Activated CD8-positive, alpha-beta T cell treated with anti-CD3 and anti-CD28 coated beads for 36 hours (primary cell): ENCODE measurements at regions not wholly inside any gene's neighbourhood (a gene's known extent, or its start where the extent isn't known, plus 50 kb on each side); places are given as distances from the start of the nearest gene placed in this dataset.

ENCODE experiments used
- ATAC-seq: fragments of 200-7000 bp; cut with Tn5 transposase; one replicate; pipeline ENCODE4 v1.10.0; 2021; ENCODE audit warnings: mild to moderate bottlenecking, moderate library complexity
- CTCF ChIA-PET: fragments of 350-600 bp; sonication (Branson Sonifier 250); formaldehyde crosslinking; loops from one replicate; lab custom pipeline; 2021; ENCODE audit warnings: antibody characterized with exemption; lab: Charles Lee
- POLR2A ChIA-PET: fragments of 350-600 bp; sonication (Branson Sonifier 250); formaldehyde crosslinking; loops from one replicate; lab custom pipeline; 2021; ENCODE audit warnings: antibody characterized with exemption; lab: Charles Lee
- DNase-seq: peaks from one replicate; pipeline ENCODE4 v3.0.0-alpha.2; 2020
- H3K27ac Mint-ChIP-seq: one replicate; pipeline ENCODE4 v1.8.0; 2021; ENCODE audit warnings: mild to moderate bottlenecking, mixed read lengths
- H3K27me3 Mint-ChIP-seq: one replicate; pipeline ENCODE4 v1.8.0; 2021; ENCODE audit warnings: mixed read lengths
- H3K36me3 Mint-ChIP-seq: one replicate; pipeline ENCODE4 v1.8.0; 2021; ENCODE audit warnings: low read depth, mixed read lengths
- H3K4me1 Mint-ChIP-seq: one replicate; pipeline ENCODE4 v1.8.0; 2021; ENCODE audit warnings: low read depth, mixed read lengths
- H3K4me3 Mint-ChIP-seq: one replicate; pipeline ENCODE4 v1.8.0; 2021; ENCODE audit warnings: mild to moderate bottlenecking, moderate library complexity, mixed read lengths
- H3K9me3 Mint-ChIP-seq: one replicate; pipeline ENCODE4 v1.8.0; 2021; ENCODE audit warnings: mixed read lengths
- intact Hi-C: fragments of 100-400 bp; cut with micrococcal nuclease; formaldehyde crosslinking; loops from one replicate; pipeline ENCODE4 v1.10.0; 2022
- TF ChIP-seq, protein P1 (sequence below): fragments of 200-600 bp; IDR thresholded peaks from one replicate; pipeline ENCODE4 v1.8.0; 2022; ENCODE audit warnings: antibody characterized with exemption, mild to moderate bottlenecking

DNA sequence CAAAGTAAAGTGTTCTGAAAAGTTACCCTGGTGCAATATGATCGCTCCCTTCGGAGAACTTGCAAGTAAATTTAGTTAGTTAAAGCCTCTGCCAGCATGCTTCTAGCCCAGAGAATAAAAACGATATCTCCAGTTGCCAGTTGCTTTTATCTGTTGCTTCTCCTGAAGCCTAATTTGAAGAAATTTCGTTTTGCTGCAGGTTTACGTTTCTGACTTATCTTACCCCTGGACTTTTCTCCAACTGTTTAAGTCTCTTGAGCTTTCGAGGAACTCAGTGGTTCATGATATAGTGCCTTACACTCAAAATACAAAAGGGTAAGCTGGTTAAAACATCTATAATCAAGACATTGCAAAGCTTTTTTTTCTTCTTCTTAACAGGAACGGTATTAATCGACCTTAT, 131.1 kb downstream of the FAM161A start:
- Mint-ChIP-seq H3K4me3 (no peak overlapping the region), H3K36me3 (no peaks in the 10 kb centered on the region), H3K27me3 (peaks cover 1% of the 10 kb centered on the region), H3K4me1 (peaks cover 11% of the 10 kb centered on the region), H3K27ac (no peak overlapping the region), H3K9me3 (peaks cover 14% of the 10 kb centered on the region)
- CTCF ChIA-PET: no interaction called here
- ATAC-seq (no peak), DNase-seq (no peak)
- POLR2A ChIA-PET: interaction anchor here (1.3 kb wide), 1 partner anchor 10 kb away, joined by 4 read pairs; no protein-coding TSS in a partner anchor
- intact Hi-C loops: no loop called here
- TF ChIP-seq, protein P1, sequence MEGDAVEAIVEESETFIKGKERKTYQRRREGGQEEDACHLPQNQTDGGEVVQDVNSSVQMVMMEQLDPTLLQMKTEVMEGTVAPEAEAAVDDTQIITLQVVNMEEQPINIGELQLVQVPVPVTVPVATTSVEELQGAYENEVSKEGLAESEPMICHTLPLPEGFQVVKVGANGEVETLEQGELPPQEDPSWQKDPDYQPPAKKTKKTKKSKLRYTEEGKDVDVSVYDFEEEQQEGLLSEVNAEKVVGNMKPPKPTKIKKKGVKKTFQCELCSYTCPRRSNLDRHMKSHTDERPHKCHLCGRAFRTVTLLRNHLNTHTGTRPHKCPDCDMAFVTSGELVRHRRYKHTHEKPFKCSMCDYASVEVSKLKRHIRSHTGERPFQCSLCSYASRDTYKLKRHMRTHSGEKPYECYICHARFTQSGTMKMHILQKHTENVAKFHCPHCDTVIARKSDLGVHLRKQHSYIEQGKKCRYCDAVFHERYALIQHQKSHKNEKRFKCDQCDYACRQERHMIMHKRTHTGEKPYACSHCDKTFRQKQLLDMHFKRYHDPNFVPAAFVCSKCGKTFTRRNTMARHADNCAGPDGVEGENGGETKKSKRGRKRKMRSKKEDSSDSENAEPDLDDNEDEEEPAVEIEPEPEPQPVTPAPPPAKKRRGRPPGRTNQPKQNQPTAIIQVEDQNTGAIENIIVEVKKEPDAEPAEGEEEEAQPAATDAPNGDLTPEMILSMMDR: no peak

DNA sequence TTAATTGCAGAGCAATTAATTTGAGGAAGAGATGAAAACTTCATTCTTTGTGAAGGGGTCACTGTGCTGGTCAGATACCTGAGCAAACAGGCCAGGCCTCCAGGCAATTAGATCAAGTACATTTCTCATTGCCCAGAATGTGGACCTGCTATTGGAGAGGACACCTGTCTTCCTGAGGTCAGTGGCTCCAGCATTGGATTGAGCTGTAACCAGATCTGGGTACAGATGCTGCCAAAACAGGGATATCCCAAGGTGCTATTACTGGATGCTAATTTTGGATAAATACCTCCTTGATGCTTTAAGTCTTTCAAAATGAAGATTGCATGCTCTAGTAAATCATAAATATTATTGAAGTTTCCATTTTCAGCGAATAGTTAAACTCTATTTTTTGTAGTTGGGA, 131.5 kb downstream of the FAM161A start:
- H3K27ac Mint-ChIP-seq: no peak overlapping the region
- peaks cover 1% of the 10 kb centered on the region for H3K27me3 Mint-ChIP-seq
- TF ChIP-seq, protein P1: no peak
- intact Hi-C loops: no loop called here
- no peaks in the 10 kb centered on the region for H3K36me3 Mint-ChIP-seq
- ATAC-seq: no peak
- H3K4me1 Mint-ChIP-seq: peaks cover 6% of the 10 kb centered on the region
- peaks cover 10% of the 10 kb centered on the region for H3K9me3 Mint-ChIP-seq
- POLR2A ChIA-PET: no interaction called here
- no peak for DNase-seq
- no peak overlapping the region for H3K4me3 Mint-ChIP-seq
- CTCF ChIA-PET: no interaction called here

DNA sequence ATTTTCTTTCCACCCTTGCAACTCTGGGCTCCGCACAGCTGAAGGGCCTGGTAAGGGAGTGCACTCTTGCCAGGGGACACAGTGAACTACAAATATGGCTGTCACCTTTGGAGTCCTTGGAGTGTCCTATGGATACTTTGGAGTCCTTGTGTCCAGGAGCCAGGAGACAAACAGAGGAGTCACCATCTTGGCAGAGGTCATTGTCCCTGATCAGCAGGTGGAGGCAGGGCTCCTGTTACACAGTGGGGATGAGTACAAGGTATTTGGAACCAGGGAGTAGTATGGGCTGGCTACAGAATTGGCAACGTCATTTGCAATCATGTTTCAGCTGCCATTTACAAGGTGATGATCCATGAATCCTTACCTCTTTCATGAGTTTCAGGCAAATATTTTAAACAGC, 132.5 kb downstream of the FAM161A start:
- ATAC-seq (no peak), DNase-seq (no peak)
- TF ChIP-seq, protein P1: no peak
- Mint-ChIP-seq H3K4me3 (no peak overlapping the region), H3K27ac (no peak overlapping the region), H3K27me3 (peaks cover 1% of the 10 kb centered on the region), H3K36me3 (no peaks in the 10 kb centered on the region), H3K4me1 (peaks cover under 1% of the 10 kb centered on the region), H3K9me3 (peaks cover 3% of the 10 kb centered on the region)
- intact Hi-C loops: no loop called here
- CTCF ChIA-PET: no interaction called here
- POLR2A ChIA-PET: no interaction called here

DNA sequence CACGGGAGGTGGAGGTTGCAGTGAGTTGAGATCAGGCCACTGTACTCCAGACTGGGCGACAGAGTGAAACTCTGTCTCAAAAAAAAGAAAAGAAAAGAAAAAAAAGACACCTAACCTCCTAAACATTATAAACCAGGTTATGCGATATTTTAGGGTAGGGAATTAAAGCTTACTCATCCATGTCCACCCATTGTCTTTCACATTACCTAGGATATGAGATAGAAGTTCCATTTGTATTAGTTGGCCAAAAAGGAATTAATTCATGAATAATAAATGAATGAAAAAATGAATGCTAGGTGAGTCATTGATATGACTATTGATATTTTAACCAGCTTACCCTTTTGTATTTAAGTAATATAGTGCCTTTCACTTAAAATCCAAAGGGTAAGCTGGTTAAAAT, 132.9 kb downstream of the FAM161A start:
- TF ChIP-seq, protein P1: no peak
- Mint-ChIP-seq H3K4me1 (no peaks in the 10 kb centered on the region), H3K27me3 (peaks cover 1% of the 10 kb centered on the region), H3K27ac (no peak overlapping the region), H3K36me3 (no peaks in the 10 kb centered on the region), H3K4me3 (no peak overlapping the region), H3K9me3 (no peaks in the 10 kb centered on the region)
- DNase-seq: no peak
- intact Hi-C loops: no loop called here
- ATAC-seq: no peak
- ChIA-PET POLR2A (no interaction called here), CTCF (no interaction called here)

DNA sequence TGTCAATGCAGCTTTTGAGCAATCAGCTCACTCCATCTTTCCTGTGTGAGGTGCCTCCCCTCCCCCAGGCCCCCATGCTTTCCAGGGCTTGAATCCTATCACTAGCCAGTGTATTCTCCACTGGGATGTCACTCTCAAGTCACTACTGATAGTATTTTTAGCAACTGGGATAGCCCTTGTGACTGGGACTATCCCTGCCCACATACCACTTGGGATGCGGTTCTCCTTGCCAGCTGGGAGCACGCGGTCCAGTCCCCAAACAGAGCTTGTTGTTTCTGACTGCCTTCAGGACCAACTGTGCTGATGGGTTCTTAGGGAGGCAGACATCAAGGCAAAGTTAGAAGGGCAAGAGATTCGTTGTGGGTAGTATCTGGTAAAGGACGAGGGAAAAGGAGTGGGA, 134.9 kb downstream of the FAM161A start:
- no peaks in the 10 kb centered on the region for H3K9me3 Mint-ChIP-seq
- ATAC-seq (no peak), DNase-seq (no peak)
- H3K4me3 Mint-ChIP-seq: no peak overlapping the region
- H3K27ac Mint-ChIP-seq: no peak overlapping the region
- intact Hi-C loops: no loop called here
- peaks cover 1% of the 10 kb centered on the region for H3K27me3 Mint-ChIP-seq
- POLR2A ChIA-PET: no interaction called here
- CTCF ChIA-PET: no interaction called here
- no peaks in the 10 kb centered on the region for H3K36me3 Mint-ChIP-seq
- no peaks in the 10 kb centered on the region for H3K4me1 Mint-ChIP-seq
- TF ChIP-seq, protein P1: no peak
